KG1 (cell line): ENCODE measurements at regions not wholly inside any gene's neighbourhood (a gene's known extent, or its start where the extent isn't known, plus 50 kb on each side); places are given as distances from the start of the nearest gene placed in this dataset.

ENCODE experiments used
- DNase-seq: peaks from one replicate; lab custom pipeline; 2025; lab: John Stamatoyannopoulos, UW

DNA sequence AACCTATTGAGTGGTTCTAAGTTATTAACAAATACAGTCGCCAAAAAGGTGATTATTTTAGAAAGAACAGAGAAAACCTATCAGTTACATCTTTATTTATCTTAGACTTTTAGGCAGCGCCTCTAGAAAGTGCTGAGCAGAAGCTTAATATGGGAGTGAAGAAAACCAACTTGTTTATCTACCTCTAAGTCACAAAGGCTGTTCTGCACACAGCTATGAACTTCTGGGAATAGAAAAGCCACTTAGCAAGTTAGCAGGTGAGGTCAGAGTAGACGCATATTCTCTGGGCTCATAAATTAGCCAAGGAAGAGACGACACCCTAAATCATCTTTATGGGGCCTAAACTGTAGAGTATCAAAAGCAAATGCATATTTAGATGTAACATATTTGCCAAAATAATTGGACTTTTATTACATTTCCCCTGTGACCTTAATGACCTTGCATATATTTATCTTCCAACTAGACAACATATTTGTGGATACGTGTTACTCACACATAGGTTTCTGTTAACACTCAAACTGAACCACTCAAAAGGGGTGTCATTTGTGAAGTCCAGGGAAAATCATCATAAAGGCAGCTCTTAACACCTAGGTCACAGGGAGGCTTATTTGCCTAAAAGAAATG lies 267.1 kb downstream of the ADGB start:
- DNase-seq: no peak

- no peak for DNase-seq
Measured at GRCh38 chr6:146866731-146867414, 268.1 kb downstream of the ADGB start.

DNA sequence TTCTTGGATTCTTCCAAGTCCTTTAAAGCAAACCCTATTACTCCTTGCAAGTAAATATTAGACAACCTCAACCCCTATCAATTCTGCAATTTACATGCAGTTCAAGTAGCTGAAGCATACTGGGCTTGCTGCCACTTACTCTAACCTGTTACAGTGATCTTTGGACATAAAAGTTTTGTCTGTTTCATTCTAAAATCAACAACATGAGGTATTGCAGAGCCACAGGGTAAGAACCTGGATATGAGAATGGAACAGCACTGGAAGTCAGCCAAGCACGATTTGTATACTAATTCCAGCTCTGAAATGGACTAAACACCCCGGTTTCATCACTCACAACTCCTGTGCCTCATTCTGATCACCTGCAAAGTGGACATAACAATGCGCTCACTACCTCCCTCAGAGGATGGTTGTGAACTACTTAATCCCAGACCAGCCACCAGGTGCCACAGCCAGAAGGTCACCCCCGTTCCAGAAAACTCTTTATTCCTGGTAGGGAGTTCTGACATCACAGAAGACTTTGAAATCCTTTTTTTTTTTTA lies 270.0 kb downstream of the ADGB start:
- DNase-seq: no peak

GRCh38 chr6:146870760-146871159 lies 272.0 kb downstream of the ADGB start:
- no peak for DNase-seq

- DNase-seq: no peak
Measured at GRCh38 chr6:146871611-146872425, 273.0 kb downstream of the ADGB start.

DNA sequence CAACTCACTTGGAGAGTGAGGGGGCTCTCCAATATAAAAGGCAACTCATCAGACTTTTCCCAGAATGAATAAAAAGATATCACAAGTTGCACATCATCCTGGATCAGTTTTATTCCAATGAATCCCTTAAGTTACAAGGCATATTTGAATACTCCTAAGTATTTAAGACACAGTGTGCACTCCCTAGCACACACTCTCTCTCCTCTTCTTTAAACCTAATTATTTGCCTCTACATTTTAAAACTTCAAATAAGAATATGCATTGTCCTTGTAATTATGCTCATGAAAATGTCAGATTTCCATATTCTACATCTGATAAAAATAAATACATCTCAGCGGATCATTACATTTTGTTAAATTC lies 273.6 kb downstream of the ADGB start:
- no peak for DNase-seq

GRCh38 chr6:146874278-146875018 lies 275.7 kb downstream of the ADGB start:
- no peak for DNase-seq

DNA sequence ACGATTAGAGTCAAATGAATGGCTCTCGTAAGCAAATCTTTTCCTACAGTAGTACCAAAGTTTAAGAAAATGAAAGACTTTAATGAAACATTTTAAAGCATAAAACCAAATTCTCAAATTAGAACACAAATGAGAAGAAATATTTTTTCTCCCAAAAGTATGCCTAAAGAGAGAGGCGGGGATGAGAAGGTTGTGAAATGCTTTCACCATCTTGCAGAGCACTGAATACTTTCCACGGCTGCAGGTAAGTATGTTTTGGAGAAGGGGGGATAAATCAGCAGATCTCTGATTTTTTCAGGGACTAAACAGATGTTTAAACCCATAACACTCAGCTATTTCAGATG lies 277.1 kb downstream of the ADGB start:
- DNase-seq: no peak

DNA sequence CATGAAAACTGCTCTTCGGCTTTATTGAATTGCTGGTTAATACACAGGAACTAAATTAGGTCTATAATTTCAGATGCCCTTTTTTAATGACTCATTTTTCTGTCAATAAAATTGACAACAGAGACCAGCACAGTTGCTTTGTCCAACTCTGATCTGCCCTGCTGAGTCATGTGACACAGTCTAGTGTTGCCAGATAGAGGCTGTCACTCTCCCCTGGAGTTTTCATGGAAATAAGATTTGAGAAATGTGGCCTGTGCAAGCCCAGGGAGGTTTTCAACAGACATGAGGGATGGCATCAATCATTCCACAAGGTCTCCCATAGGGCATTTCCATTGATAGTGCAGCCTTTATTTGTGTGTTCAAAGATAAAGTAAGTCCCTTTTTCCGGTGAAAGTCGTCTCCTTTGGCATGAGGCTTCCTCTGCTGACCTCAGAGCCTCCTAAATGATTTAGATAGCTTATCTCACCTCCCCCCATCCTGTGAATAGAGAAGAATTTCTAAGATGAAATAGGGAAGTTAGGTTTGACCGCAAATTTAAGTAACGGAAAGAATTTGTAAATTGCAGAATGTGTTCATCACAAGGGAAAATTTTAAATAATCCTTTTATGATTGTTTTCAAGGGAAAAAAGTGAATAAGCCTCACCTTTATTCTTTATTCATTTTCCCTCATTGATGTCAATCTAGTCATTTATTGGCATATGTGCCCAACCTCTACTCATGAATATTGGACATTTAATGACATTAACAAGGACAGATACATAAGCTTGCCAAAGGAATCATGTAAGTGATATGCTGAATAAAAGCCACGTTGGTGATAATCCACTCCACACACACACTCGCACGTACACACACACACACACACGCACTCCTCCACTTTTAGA lies 277.7 kb downstream of the ADGB start:
- peak; percentile 78 for DNase-seq

DNA sequence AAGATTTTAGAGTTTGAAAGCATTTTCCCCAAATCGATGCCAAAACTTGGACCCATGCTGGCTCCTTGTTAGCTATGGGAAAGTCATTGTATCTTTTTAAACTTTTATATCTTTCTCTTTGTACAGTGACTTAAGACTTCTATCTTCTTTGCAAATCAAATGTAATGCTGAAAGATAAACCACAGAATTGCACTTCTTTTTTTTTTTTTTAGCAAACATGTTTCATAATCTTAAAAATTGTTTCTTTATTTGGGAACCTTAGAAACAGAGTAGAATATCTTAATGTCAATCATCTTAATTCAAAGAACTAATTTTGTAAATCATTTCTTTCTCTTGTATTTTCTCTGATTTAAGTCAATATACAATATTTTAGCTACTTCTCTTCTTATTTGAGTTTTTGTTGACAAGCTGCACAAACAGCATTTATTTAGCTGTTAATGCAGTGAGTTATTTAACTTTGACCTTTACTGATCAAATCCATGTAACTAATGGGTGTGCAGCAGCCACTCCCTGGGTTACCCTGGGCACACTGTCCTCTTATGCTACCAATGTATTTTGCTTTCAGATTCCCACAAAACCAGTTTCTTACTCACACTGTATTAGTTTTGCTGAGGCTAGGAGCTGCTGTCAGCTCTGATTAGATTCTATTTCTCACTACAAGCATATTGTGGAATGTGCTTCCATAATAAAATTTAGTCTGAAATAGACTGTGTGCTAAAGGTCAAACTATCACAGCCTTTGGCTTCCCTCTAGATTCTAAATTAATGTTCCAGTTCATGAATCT lies 279.6 kb downstream of the ADGB start:
- DNase-seq: no peak

DNA sequence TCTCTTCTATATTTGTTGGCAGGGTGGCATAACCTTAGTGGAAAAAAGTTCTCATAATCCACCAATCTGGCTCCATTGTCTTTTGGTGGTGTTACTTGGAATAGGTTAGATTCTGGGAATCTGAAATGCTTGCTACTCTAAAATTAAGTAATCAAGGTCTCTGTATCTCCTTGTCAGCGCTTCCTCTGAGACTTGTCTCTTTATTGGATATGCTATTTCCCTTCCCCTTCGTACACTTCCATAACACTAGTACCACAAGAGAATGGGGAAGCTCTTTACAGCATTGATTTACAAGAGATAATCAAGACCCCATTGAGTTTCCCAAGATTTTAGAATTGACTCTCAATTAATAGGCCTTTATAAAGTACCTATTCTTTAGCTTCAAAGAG lies 280.2 kb downstream of the ADGB start:
- no peak for DNase-seq

GRCh38 chr6:146879406-146880117 lies 280.8 kb downstream of the ADGB start:
- DNase-seq: no peak

GRCh38 chr6:146881228-146882181 lies 282.7 kb downstream of the ADGB start:
- DNase-seq: no peak

DNA sequence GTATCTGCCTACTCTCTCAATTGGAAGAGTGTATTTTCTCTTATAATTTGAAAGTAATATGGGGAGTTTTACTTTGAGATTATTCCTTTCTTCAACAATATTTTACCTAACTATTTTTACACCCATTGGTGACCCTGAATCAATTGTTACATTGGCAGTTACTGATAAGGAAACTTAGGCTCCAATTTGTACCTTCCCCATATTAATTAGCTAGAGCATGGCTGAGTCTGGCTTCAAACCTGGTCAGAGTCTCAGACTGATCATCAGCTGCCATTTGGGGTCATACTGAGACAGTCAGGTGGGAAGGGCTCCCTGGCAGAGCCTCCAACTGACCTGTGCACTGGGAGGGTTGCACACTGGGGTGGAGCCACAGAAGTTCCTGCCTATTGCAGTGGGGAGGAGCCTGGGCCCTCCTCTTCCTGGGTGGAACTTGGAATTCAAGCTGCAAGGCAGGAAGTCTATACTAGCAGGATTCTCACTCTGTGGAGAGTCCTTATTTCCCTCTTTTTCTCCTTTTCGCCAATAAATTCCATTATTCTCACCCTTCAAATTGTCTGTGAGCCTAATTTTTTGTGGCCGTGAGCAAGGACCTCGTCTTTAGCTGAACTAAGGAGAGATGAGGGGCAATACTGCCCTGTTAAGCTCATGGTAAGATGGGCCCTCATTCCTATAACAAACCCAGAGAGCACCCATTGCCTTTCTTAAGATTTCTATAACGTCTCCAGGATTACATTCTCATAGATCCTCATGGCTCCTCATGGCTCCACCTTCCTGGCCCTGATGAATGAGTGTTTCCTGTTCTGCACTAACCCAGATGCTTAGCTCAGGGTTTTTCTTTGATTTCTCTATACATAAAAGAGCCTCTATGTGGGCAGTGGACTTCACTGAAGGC lies 285.1 kb downstream of the ADGB start:
- DNase-seq: no peak

DNA sequence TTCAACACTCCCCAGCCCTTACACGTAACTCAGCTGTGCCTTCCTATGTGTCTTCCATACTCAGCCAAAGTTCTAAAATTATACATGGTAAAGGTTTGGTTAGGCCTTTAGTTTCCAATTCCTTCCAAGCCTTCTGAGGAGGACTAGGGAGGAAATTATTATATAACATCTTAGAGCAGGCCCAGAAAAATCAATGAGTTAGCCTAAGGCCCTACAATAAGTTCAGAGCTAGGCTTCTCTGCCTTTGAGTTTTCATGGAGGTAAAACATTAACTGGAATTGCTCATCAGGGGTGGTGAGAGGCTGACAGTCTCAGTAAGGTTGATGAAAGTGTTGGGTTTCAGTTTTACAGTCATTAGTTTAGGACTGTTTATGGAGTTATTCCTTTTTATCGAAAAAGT lies 286.0 kb downstream of the ADGB start:
- no peak for DNase-seq

DNA sequence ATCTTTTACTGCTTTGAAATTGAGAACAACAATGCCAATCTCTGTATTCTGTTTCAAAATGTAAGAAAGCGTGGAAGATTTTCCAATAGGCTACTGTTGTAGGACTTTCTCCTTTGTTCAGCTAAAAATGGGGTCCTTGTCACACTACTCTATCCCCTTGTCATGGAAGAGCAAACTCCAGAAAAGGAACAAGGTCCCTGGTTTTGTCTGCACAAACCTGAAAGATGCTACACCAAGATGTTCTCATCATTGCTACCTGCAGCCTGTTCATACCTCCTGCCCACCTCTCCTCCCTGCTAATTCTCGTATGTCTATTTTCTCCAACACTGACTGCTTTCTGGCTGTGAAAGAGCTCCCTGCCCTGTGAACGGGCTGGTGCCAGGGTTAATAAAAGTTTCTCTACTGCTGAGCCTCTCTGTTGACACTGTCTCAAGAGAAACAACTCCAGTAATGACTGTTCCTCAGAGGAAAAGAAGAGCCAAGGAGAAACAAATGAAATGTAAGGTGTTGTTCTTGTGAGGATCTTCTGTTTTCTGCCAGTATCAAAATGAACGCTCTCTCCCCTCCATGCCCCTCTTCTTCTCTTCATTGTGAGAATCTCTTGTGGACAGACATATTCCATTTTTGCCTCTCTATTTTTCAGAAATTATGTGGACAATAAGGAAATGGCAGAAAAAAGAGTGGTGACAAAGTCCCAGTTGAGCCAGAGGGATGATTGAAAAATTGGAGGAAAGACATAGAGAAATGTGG lies 287.1 kb downstream of the ADGB start:
- DNase-seq: no peak
